C1 segment of cervical spinal cord (tissue), 14 donors: ENCODE measurements at regions not wholly inside any gene's neighbourhood (a gene's known extent, or its start where the extent isn't known, plus 50 kb on each side); places are given as distances from the start of the nearest gene placed in this dataset.
A peak's percentile ranks its signal among the peaks of the same experiment; 100 is the strongest.

ENCODE experiments used
- DNase-seq, 14 donors: peaks; one replicate each; lab custom pipeline; 2025; lab: John Stamatoyannopoulos, UW

- DNase-seq, result no peak
Measured at GRCh38 chr10:123557366-123558108, 108.6 kb upstream of the GPR26 start.

GRCh38 chr10:123558651-123559050 is 107.5 kb upstream of the GPR26 start:
- peak in 4 of 14 donors; percentile 29 to 46 (median 39) for DNase-seq

- DNase-seq, result peak in 13 of 14 donors; percentile 15 to 93 (median 86)
Measured at GRCh38 chr10:123559066-123559822, 106.9 kb upstream of the GPR26 start.

- no peak for DNase-seq
Measured at GRCh38 chr10:123559823-123560092, 106.4 kb upstream of the GPR26 start.

GRCh38 chr10:123560301-123561140 is 105.6 kb upstream of the GPR26 start:
- no peak for DNase-seq

- DNase-seq, result no peak
Measured at GRCh38 chr10:123561141-123561440, 105.1 kb upstream of the GPR26 start.

GRCh38 chr10:123562387-123562786 is 103.8 kb upstream of the GPR26 start:
- DNase-seq, result no peak

GRCh38 chr10:123562811-123563580 is 103.2 kb upstream of the GPR26 start:
- no peak for DNase-seq

GRCh38 chr10:123563581-123563855 is 102.6 kb upstream of the GPR26 start:
- DNase-seq, result no peak

- DNase-seq, result no peak
Measured at GRCh38 chr10:123563994-123564393, 102.2 kb upstream of the GPR26 start.

- no peak for DNase-seq
Measured at GRCh38 chr10:123564631-123565030, 101.5 kb upstream of the GPR26 start.

GRCh38 chr10:123565691-123566660 is 100.2 kb upstream of the GPR26 start:
- DNase-seq, result no peak

GRCh38 chr10:123567984-123568739 is 98.0 kb upstream of the GPR26 start:
- DNase-seq, result no peak

- DNase-seq, result no peak
Measured at GRCh38 chr10:123568751-123569150, 97.4 kb upstream of the GPR26 start.

GRCh38 chr10:123569436-123570035 is 96.6 kb upstream of the GPR26 start:
- DNase-seq, result no peak

GRCh38 chr10:123570051-123570897 is 95.9 kb upstream of the GPR26 start:
- no peak for DNase-seq

GRCh38 chr10:123570898-123571515 is 95.1 kb upstream of the GPR26 start:
- no peak for DNase-seq

- DNase-seq, result no peak
Measured at GRCh38 chr10:123571978-123572377, 94.2 kb upstream of the GPR26 start.
